Tibial artery (tissue), 4 donors: ENCODE measurements at regions not wholly inside any gene's neighbourhood (a gene's known extent, or its start where the extent isn't known, plus 50 kb on each side); places are given as distances from the start of the nearest gene placed in this dataset.
A peak's percentile ranks its signal among the peaks of the same experiment; 100 is the strongest.

Experiments
- DNase-seq, 2 donors: peaks; one replicate each; pipeline ENCODE4 v3.0.0-alpha.2; 2019
- H3K27ac ChIP-seq, 2 donors: fragments of 200-600 bp; sonication (generic) in 1 of 2; 1 replicate in 1 of 2; 2 replicates in 1 of 2; pipeline ENCODE4 v1.5.1; 2018 to 2019; ENCODE audit warnings: mild to moderate bottlenecking in 1 of 2
- H3K27me3 ChIP-seq, 2 donors: fragments of 200-600 bp; sonication (generic) in 1 of 2; one replicate each; pipeline versions ENCODE4 v1.5.1 to v1.6.0; 2016 to 2019
- H3K36me3 ChIP-seq, 3 donors: fragments of 200-600 bp; sonication (generic) in 2 of 3; one replicate each; pipeline ENCODE4 v1.5.1; 2016 to 2019; ENCODE audit warnings: mild to moderate bottlenecking in 2 of 3
- H3K4me1 ChIP-seq, 4 donors: fragments of 200-600 bp; sonication (generic) in 2 of 4; 1 replicate in 3 of 4; 2 replicates in 1 of 4; pipeline ENCODE4 v1.5.1; 2016 to 2019
- H3K4me3 ChIP-seq, 2 donors: fragments of 200-600 bp; sonication (generic) in 1 of 2; 1 replicate in 1 of 2; 2 replicates in 1 of 2; pipeline ENCODE4 v1.5.1; 2018 to 2019; ENCODE audit warnings: mild to moderate bottlenecking in 2 of 2
- H3K9me3 ChIP-seq, 3 donors: fragments of 200-600 bp; sonication (generic) in 1 of 3; one replicate each; pipeline ENCODE4 v1.5.1; 2016 to 2019
- CTCF ChIP-seq, 2 experiments: fragments of 200-600 bp in 1 of 2; fragments of 450-650 bp in 1 of 2; IDR thresholded peaks; one replicate each; pipeline ENCODE4 v1.5.1; 2017 to 2019; ENCODE audit warnings: antibody characterized with exemption in 2 of 2, mild to moderate bottlenecking in 1 of 2, moderate library complexity in 1 of 2
- intact Hi-C: fragments of 100-400 bp; cut with DNase I; formaldehyde crosslinking; loops from one replicate; pipeline ENCODE4 v1.15.0; 2023; ENCODE audit warnings: low total_unique reads

GRCh38 chr2:63790491-63790890, 51.2 kb upstream of the UGP2 start:
- Histone ChIP-seq H3K4me3 (no peak overlapping the region), H3K36me3 (no peaks in the 10 kb centered on the region), H3K27ac (no peak overlapping the region), H3K9me3 (no peaks in the 10 kb centered on the region), H3K4me1 (peaks cover 0 to 53% (median 16%) of the 10 kb centered on the region in 4 donors), H3K27me3 (no peaks in the 10 kb centered on the region)
- DNase-seq = no peak
- intact Hi-C loops = no loop called here
- TF ChIP-seq CTCF (IDR thresholded peaks at IDR 0.05) = no peak

GRCh38 chr2:63790906-63791305, 50.8 kb upstream of the UGP2 start:
- Histone ChIP-seq H3K27me3 (no peaks in the 10 kb centered on the region), H3K9me3 (no peaks in the 10 kb centered on the region), H3K4me1 (peaks cover 0 to 53% (median 16%) of the 10 kb centered on the region in 4 donors), H3K36me3 (no peaks in the 10 kb centered on the region), H3K27ac (peak overlapping the region in 1 of 2 donors; percentile 23), H3K4me3 (no peak overlapping the region)
- DNase-seq = no peak
- TF ChIP-seq CTCF (IDR thresholded peaks at IDR 0.05) = no peak
- intact Hi-C loops = no loop called here

DNA sequence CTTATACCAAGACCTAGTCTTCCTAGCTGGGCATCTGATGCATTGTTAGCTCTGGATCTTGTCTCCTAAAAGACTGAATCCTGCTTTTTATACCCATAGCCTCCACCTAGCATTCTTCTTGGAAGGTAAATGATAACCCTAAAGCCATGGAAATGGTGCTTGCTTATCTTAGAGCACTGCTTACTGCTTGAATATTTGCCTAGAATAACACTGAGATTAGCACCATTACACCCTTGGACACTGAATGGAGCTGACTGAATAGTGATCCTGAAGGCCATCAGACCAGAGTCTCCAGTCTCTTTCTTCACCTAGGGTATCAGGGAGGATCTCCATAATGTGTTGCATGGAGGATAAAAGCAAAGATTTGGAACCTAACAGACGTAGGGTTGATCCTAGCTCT, 50.3 kb upstream of the UGP2 start:
- no peak for DNase-seq
- peak overlapping the region in 1 of 2 donors; percentile 23 for H3K27ac ChIP-seq

More for the DNA sequence above, 50.3 kb upstream of the UGP2 start:
- Histone ChIP-seq H3K27me3 (no peaks in the 10 kb centered on the region), H3K9me3 (no peaks in the 10 kb centered on the region), H3K4me3 (no peak overlapping the region), H3K4me1 (peaks cover 0 to 56% (median 16%) of the 10 kb centered on the region in 4 donors), H3K36me3 (no peaks in the 10 kb centered on the region)
- no peak for TF ChIP-seq CTCF (IDR thresholded peaks at IDR 0.05)
- intact Hi-C loops = no loop called here
